Vagina (tissue), 2 donors: ENCODE measurements at regions not wholly inside any gene's neighbourhood (a gene's known extent, or its start where the extent isn't known, plus 50 kb on each side); places are given as distances from the start of the nearest gene placed in this dataset. TPM values are rescaled to one million over a fixed set of nuclear protein-coding genes. Genes with fewer than 3 reads are reported as not detected.
"Not testable (repeated sequence)": the region's sequence is repeated elsewhere in the genome, so short reads cannot be mapped to it uniquely, and the experiment has no call there.

Experiments
- DNase-seq, 2 donors: peaks; one replicate each; pipeline ENCODE4 v3.0.0-alpha.2; 2017; ENCODE audit errors: extremely low spot score in 2 of 2
- H3K27ac ChIP-seq: fragments of 200-600 bp; sonication (generic); one replicate; pipeline ENCODE4 v1.5.1; 2019
- H3K27me3 ChIP-seq: fragments of 200-600 bp; sonication (generic); one replicate; pipeline ENCODE4 v1.5.1; 2019
- H3K36me3 ChIP-seq, 2 donors: fragments of 200-600 bp; sonication (generic); one replicate each; pipeline ENCODE4 v1.5.1; 2017 to 2019
- H3K4me1 ChIP-seq: fragments of 200-600 bp; sonication (generic); one replicate; pipeline ENCODE4 v1.5.1; 2019
- H3K4me3 ChIP-seq, 2 donors: fragments of 200-600 bp; sonication (generic); 1 replicate in 1 of 2; 2 replicates in 1 of 2; pipeline ENCODE4 v1.5.1; 2016 to 2019
- H3K9me3 ChIP-seq: fragments of 200-600 bp; sonication (generic); one replicate; pipeline ENCODE4 v1.5.1; 2019
- POLR2A ChIP-seq, 2 donors: fragments of 450-650 bp; IDR thresholded peaks; one replicate each; pipeline ENCODE4 v1.6.1; 2017; ENCODE audit warnings: antibody characterized with exemption in 2 of 2, mild to moderate bottlenecking in 2 of 2, moderate library complexity in 2 of 2
- POLR2AphosphoS5 ChIP-seq, 2 donors: sonication (generic); formaldehyde crosslinking; IDR thresholded peaks; one replicate each; pipeline ENCODE4 v1.9.0; 2017; ENCODE audit warnings: antibody characterized with exemption in 2 of 2, mild to moderate bottlenecking in 2 of 2, low read depth in 1 of 2; ENCODE audit not compliant: insufficient read depth in 1 of 2
- intact Hi-C: fragments of 100-400 bp; cut with DNase I; formaldehyde crosslinking; loops from one replicate; pipeline ENCODE4 v1.15.1; 2023
- microRNA counts, 2 donors: library from miRNA; unstranded; fragments of <30 nt; microRNA quantifications; one replicate each; lab custom pipeline; 2016 to 2017
- microRNA-seq: library from miRNA; unstranded; fragments of <30 nt; microRNA quantifications from one replicate; pipeline ENCODE4, GENCODE V29; 2017; ENCODE audit warnings: borderline number of aligned reads, borderline replicate concordance
- small RNA-seq: library from RNA; depleted of rRNA; stranded (forward); fragments of <200 nt; gene quantifications from one replicate; pipeline ENCODE3, GENCODE V24; 2016
- TF ChIP-seq, protein P1 (sequence below), 3 experiments: fragments of 450-650 bp in 2 of 3; fragments of 200-600 bp in 1 of 3; sonication (generic) in 1 of 3; IDR thresholded peaks; one replicate each; pipeline ENCODE4 v1.5.1; 2017 to 2019; ENCODE audit warnings: antibody characterized with exemption in 3 of 3, mild to moderate bottlenecking in 2 of 3, moderate library complexity in 2 of 3

DNA sequence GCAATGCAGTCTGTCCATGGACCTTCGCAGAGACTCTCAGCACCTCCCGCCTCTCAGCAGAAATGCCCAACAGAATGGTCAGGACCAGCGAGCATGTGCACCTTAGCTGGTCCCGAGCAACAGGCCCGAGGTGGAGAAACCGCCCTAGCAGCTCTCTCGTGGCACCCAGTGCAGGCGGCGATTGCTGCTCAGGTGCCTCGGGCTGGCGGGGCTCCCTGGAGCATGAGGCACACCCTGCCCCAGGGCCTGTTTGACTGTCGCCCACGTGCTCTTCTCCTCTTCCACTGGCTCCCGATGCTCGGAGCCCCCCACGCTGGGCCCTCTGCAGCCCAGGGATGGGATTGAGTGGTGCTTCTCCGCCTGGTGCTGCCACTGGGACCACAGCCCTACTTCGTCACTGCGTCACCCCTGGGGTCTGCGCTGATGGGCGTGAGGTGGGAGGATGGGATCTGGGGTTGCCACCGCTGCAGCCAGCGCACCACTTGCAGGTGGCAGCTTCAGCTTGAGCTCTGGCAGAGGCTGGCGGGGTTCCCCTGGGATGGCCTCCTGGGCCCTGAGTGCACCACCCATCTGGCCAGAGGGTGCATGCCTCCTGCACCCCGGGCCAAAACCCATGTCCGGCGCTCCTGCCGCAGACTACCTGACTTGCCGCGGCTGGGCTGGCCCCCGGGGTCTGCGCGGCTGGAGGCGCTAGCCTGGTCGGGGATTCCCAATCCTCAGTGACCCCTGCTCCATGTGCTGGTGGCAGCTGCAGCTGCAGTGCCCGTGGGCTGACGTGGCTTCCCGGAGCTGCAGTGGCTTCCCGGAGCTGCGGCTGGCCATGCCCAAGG lies 244.2 kb downstream of the FOXD4L6 start:
- TF ChIP-seq, protein P1, sequence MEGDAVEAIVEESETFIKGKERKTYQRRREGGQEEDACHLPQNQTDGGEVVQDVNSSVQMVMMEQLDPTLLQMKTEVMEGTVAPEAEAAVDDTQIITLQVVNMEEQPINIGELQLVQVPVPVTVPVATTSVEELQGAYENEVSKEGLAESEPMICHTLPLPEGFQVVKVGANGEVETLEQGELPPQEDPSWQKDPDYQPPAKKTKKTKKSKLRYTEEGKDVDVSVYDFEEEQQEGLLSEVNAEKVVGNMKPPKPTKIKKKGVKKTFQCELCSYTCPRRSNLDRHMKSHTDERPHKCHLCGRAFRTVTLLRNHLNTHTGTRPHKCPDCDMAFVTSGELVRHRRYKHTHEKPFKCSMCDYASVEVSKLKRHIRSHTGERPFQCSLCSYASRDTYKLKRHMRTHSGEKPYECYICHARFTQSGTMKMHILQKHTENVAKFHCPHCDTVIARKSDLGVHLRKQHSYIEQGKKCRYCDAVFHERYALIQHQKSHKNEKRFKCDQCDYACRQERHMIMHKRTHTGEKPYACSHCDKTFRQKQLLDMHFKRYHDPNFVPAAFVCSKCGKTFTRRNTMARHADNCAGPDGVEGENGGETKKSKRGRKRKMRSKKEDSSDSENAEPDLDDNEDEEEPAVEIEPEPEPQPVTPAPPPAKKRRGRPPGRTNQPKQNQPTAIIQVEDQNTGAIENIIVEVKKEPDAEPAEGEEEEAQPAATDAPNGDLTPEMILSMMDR (IDR thresholded peaks at IDR 0.05): no peak
- no peak for TF ChIP-seq POLR2A (IDR thresholded peaks at IDR 0.05)
- TF ChIP-seq POLR2AphosphoS5 (IDR thresholded peaks at IDR 0.05; ENCODE audit: insufficient read depth in 1 of 2, low read depth in 1 of 2): no peak
- no peak overlapping the region for H3K27ac ChIP-seq
- no peaks in the 10 kb centered on the region for H3K4me1 ChIP-seq
- H3K4me3 ChIP-seq: no peak overlapping the region
- H3K27me3 ChIP-seq: no peaks in the 10 kb centered on the region
- peaks cover 0 to 4% of the 10 kb centered on the region in 2 donors for H3K36me3 ChIP-seq
- intact Hi-C loops: no loop called here
- H3K9me3 ChIP-seq: peaks cover 85% of the 10 kb centered on the region
- peak; percentile 87 to 94 for DNase-seq

- peaks cover 78% of the 10 kb centered on the region for H3K9me3 ChIP-seq
- intact Hi-C loops: not testable (repeated sequence)
These were observed 244.9 kb downstream of the FOXD4L6 start for GRCh38 chr9:40883423-40884071.

GRCh38 chr9:40873753-40874295 lies 254.7 kb downstream of the FOXD4L6 start:
- intact Hi-C loops, H3K4me3 ChIP-seq, H3K36me3 ChIP-seq, H3K27ac ChIP-seq, H3K4me1 ChIP-seq, DNase-seq, H3K27me3 ChIP-seq: not testable (repeated sequence)
- peaks cover 42% of the 10 kb centered on the region for H3K9me3 ChIP-seq

More at GRCh38 chr9:40883423-40884071, 244.9 kb downstream of the FOXD4L6 start:
- H3K4me3 ChIP-seq, H3K27me3 ChIP-seq, H3K36me3 ChIP-seq, H3K4me1 ChIP-seq, H3K27ac ChIP-seq, DNase-seq: not testable (repeated sequence)

GRCh38 chr9:40868437-40868836 lies 260.0 kb downstream of the FOXD4L6 start:
- H3K4me3 ChIP-seq, H3K27ac ChIP-seq, H3K4me1 ChIP-seq, DNase-seq, intact Hi-C loops, H3K36me3 ChIP-seq, H3K27me3 ChIP-seq: not testable (repeated sequence)
- H3K9me3 ChIP-seq: peaks cover 49% of the 10 kb centered on the region

MicroRNA genes in the stretch of these regions (microRNA counts, 767-probe panel; counts per million panel counts)
- microRNA hsa-miR-1299 (lab: Ali Mortazavi, UCI): 238 to 261 counts per million in 2 donors

Small RNA genes in the stretch of these regions (microRNA-seq; reads per million reads assigned to microRNA genes)
- not detected for gene MIR1299

Small RNA genes in the stretch of these regions (small RNA-seq; reads per million reads assigned to genes)
- gene AL353626.2 (not detected), gene MIR1299 (not detected)
